SK-N-SH (cell line): ENCODE measurements at regions not wholly inside any gene's neighbourhood (a gene's known extent, or its start where the extent isn't known, plus 50 kb on each side); places are given as distances from the start of the nearest gene placed in this dataset.

ENCODE experiments used
- CTCF ChIA-PET: fragments of 300-600, 350-600 bp; formaldehyde crosslinking; extraction: SDS; loops from one replicate; lab custom pipeline; 2021; lab: Yijun Ruan, JAX
- POLR2A ChIA-PET: fragments of 350-600 bp; sonication (Branson Sonifier 250); formaldehyde crosslinking; extraction: SDS; loops from one replicate; lab custom pipeline; 2020; ENCODE audit warnings: antibody characterized with exemption, inconsistent platforms; lab: Yijun Ruan, JAX
- DNase-seq: peaks from one replicate; pipeline ENCODE4 v3.0.0; 2012
- H2AFZ ChIP-seq: fragments of 200-600 bp; sonication (generic); 2 replicates; pipeline ENCODE4 v1.8.1; 2016; ENCODE audit warnings: antibody characterized with exemption, mild to moderate bottlenecking, low read depth
- H3F3A ChIP-seq: fragments of 200-600 bp; sonication (generic); replicated peaks from 2 replicates; pipeline ENCODE3; 2016; ENCODE audit warnings: antibody characterized with exemption, mild to moderate bottlenecking; ENCODE audit not compliant: insufficient read depth
- H3K27ac ChIP-seq, 2 experiments: fragments of 200-500 bp in 1 of 2; fragments of 200-600 bp in 1 of 2; sonication (Bioruptor generic) in 1 of 2; sonication (generic), shearing (Covaris generic) in 1 of 2; 2 replicates each; pipeline versions ENCODE4 v1.5.1 to v1.6.1; 2014 to 2016; ENCODE audit warnings: low read depth in 2 of 2, inconsistent platforms in 1 of 2, low read length in 1 of 2, mild to moderate bottlenecking in 1 of 2, mixed read lengths in 1 of 2
- H3K27me3 ChIP-seq: fragments of 200-600 bp; sonication (generic), shearing (Covaris generic); 2 replicates; pipeline ENCODE4 v1.6.1; 2016; ENCODE audit warnings: mixed run types; ENCODE audit not compliant: insufficient read depth
- H3K36me3 ChIP-seq, 2 experiments: fragments of 200-500 bp in 1 of 2; fragments of 200-600 bp in 1 of 2; sonication (Bioruptor generic) in 1 of 2; sonication (generic) in 1 of 2; replicated peaks in 1 of 2; 2 replicates each; pipeline versions ENCODE3 to v1.5.1; 2014 to 2016; ENCODE audit warnings: low read length in 1 of 2, mild to moderate bottlenecking in 1 of 2; ENCODE audit not compliant: insufficient read depth in 2 of 2, control insufficient read depth in 1 of 2
- H3K4me1 ChIP-seq, 2 experiments: fragments of 200-500 bp in 1 of 2; fragments of 200-600 bp in 1 of 2; sonication (Bioruptor generic) in 1 of 2; sonication (generic), shearing (Covaris generic) in 1 of 2; 2 replicates each; pipeline versions ENCODE4 v1.5.1 to v1.6.1; 2014 to 2016; ENCODE audit warnings: low read depth in 1 of 2, low read length in 1 of 2, mixed run types in 1 of 2; ENCODE audit not compliant: insufficient read depth in 2 of 2, control insufficient read depth in 1 of 2
- H3K4me2 ChIP-seq: fragments of 200-600 bp; sonication (generic), shearing (Covaris generic); 2 replicates; pipeline ENCODE4 v1.6.1; 2017; ENCODE audit warnings: mixed run types
- H3K4me3 ChIP-seq, 2 experiments: fragments of 200-500 bp in 1 of 2; fragments of 200-600 bp in 1 of 2; sonication (Bioruptor generic) in 1 of 2; sonication (generic), shearing (Covaris generic) in 1 of 2; 2 replicates each; pipeline versions ENCODE4 v1.5.1 to v1.8.1; 2014 to 2016; ENCODE audit warnings: low read depth in 2 of 2, inconsistent platforms in 1 of 2, low read length in 1 of 2, mild to moderate bottlenecking in 1 of 2, mixed read lengths in 1 of 2, moderate library complexity in 1 of 2
- H3K79me2 ChIP-seq: fragments of 200-600 bp; sonication (generic); 2 replicates; pipeline ENCODE4 v1.8.1; 2017; ENCODE audit warnings: mild to moderate bottlenecking; ENCODE audit not compliant: insufficient read depth
- H3K9ac ChIP-seq: fragments of 200-600 bp; sonication (generic); 2 replicates; pipeline ENCODE4 v1.6.1; 2017; ENCODE audit warnings: mixed run types
- H3K9me2 ChIP-seq: fragments of 200-600 bp; sonication (generic); 2 replicates; pipeline ENCODE4 v1.6.1; 2017; ENCODE audit warnings: mixed run types
- H3K9me3 ChIP-seq: fragments of 200-600 bp; sonication (generic); 2 replicates; pipeline ENCODE4 v1.6.1; 2017; ENCODE audit warnings: mixed run types, mild to moderate bottlenecking, moderate library complexity
- H4K20me1 ChIP-seq: fragments of 200-600 bp; sonication (generic); 2 replicates; pipeline ENCODE4 v1.6.1; 2017; ENCODE audit warnings: mild to moderate bottlenecking, mixed run types; ENCODE audit not compliant: insufficient read depth
- CTCF ChIP-seq: fragments of 200-600 bp; sonication (generic); IDR thresholded peaks from 2 replicates; pipeline ENCODE4 v1.6.1; 2017; ENCODE audit warnings: antibody characterized with exemption, mild to moderate bottlenecking, moderate library complexity
- ELF1 ChIP-seq: IDR thresholded peaks from 2 replicates; pipeline ENCODE4 v1.4.0; 2012
- EZH2phosphoT487 ChIP-seq: fragments of 200-600 bp; sonication (generic); IDR thresholded peaks from 2 replicates; pipeline ENCODE4 v1.6.1; 2017; ENCODE audit warnings: low read depth, mixed run types, mild to moderate bottlenecking, antibody characterized with exemption, moderate library complexity, borderline replicate concordance
- FOXJ3 ChIP-seq: sonication (generic); formaldehyde crosslinking; IDR thresholded peaks from 2 replicates; pipeline ENCODE4 v1.5.1; 2020; ENCODE audit warnings: mild to moderate bottlenecking, missing genetic modification reagents
- FOXM1 ChIP-seq: IDR thresholded peaks from 2 replicates; pipeline ENCODE4 v1.4.0; 2012; ENCODE audit warnings: low read depth, mild to moderate bottlenecking
- MXI1 ChIP-seq: IDR thresholded peaks from 2 replicates; pipeline ENCODE4 v1.6.1; 2012; ENCODE audit warnings: mild to moderate bottlenecking, low read depth, low read length, improper control_type of control experiment
- POLR2AphosphoS5 ChIP-seq: IDR thresholded peaks from 2 replicates; pipeline ENCODE4 v1.6.1; 2012; ENCODE audit warnings: low read depth, low read length
- RAD21 ChIP-seq: IDR thresholded peaks from 2 replicates; pipeline ENCODE4 v1.6.1; 2012; ENCODE audit warnings: mild to moderate bottlenecking, low read length
- RCOR1 ChIP-seq: fragments of 150-350 bp; IDR thresholded peaks from 2 replicates; pipeline ENCODE4 v1.6.1; 2017; ENCODE audit warnings: antibody characterized with exemption, low read length
- RFX5 ChIP-seq: IDR thresholded peaks from 2 replicates; pipeline ENCODE4 v1.6.1; 2012; ENCODE audit warnings: mild to moderate bottlenecking, improper control_type of control experiment, low read length
- RXRA ChIP-seq: IDR thresholded peaks from 2 replicates; pipeline ENCODE4 v1.4.0; 2012; ENCODE audit warnings: low read depth, mild to moderate bottlenecking, borderline replicate concordance
- SIN3A ChIP-seq: IDR thresholded peaks from 2 replicates; pipeline ENCODE4 v1.6.1; 2012; ENCODE audit warnings: low read depth, mild to moderate bottlenecking, low read length, moderate library complexity, borderline replicate concordance
- TCF12 ChIP-seq: IDR thresholded peaks from 2 replicates; pipeline ENCODE4 v1.4.0; 2012
- TEAD4 ChIP-seq: IDR thresholded peaks from 2 replicates; pipeline ENCODE4 v1.4.0; 2012; ENCODE audit warnings: mild to moderate bottlenecking, borderline replicate concordance; ENCODE audit not compliant: insufficient read depth
- USF2 ChIP-seq: fragments of 150-350 bp; IDR thresholded peaks from 2 replicates; pipeline ENCODE4 v1.6.1; 2017; ENCODE audit warnings: antibody characterized with exemption, low read length, low read depth, borderline replicate concordance
- WGBS: methylation state at CpG from one replicate; pipeline ENCODE4 v1.1.6; 2017; ENCODE audit warnings: low lambda C conversion rate; 5-methylcytosine and 5-hydroxymethylcytosine counted together

- no peak overlapping the region for H3K4me2 ChIP-seq
- no peak overlapping the region for H3K9ac ChIP-seq
- H3K9me3 ChIP-seq, result no peaks in the 10 kb centered on the region
- H3K79me2 ChIP-seq, result no peaks in the 10 kb centered on the region
- H3K27ac ChIP-seq, result no peak overlapping the region
- H3K27me3 ChIP-seq, result no peaks in the 10 kb centered on the region
- ChIA-PET POLR2A (no interaction called here), CTCF (no interaction called here)
- no peaks in the 10 kb centered on the region for H3K9me2 ChIP-seq
- no peaks in the 10 kb centered on the region for H4K20me1 ChIP-seq
- no peak overlapping the region for H3K4me3 ChIP-seq
- no peak for DNase-seq
- H3K4me1 ChIP-seq, result peaks cover 0 to 10% of the 10 kb centered on the region in 2 experiments; a peak in 1 of 4 replicates
- 19% methylated on average over 1 of the region's 1 CpG for WGBS
- H2AFZ ChIP-seq, result no peak overlapping the region
- TF ChIP-seq FOXJ3 (CRISPR knock-in tag) (no peak), USF2 (no peak), EZH2phosphoT487 (no peak), RFX5 (no peak), TCF12 (no peak), MXI1 (no peak), SIN3A (no peak), RAD21 (no peak), FOXM1 (no peak)
- no peaks in the 10 kb centered on the region for H3F3A ChIP-seq
- no peaks in the 10 kb centered on the region for H3K36me3 ChIP-seq
Measured at GRCh38 chr18:24954341-24954740, 397.6 kb downstream of the ZNF521 start.

- Histone ChIP-seq H3K79me2 (no peaks in the 10 kb centered on the region), H4K20me1 (no peaks in the 10 kb centered on the region), H2AFZ (no peak overlapping the region), H3K9ac (no peak overlapping the region), H3K9me3 (no peaks in the 10 kb centered on the region), H3K9me2 (no peaks in the 10 kb centered on the region), H3K4me3 (no peak overlapping the region), H3K27me3 (no peaks in the 10 kb centered on the region), H3K4me2 (no peak overlapping the region), H3F3A (no peaks in the 10 kb centered on the region), H3K4me1 (peaks cover 0 to 10% of the 10 kb centered on the region in 2 experiments; a peak in 1 of 4 replicates), H3K36me3 (no peaks in the 10 kb centered on the region), H3K27ac (no peak overlapping the region)
- DNase-seq, result no peak
- ChIA-PET POLR2A (no interaction called here), CTCF (no interaction called here)
- TF ChIP-seq RXRA (no peak), POLR2AphosphoS5 (no peak), TEAD4 (no peak), ELF1 (no peak), EZH2phosphoT487 (no peak), USF2 (no peak), RCOR1 (no peak), CTCF (no peak)
- WGBS, result 39% methylated on average over 2 of the region's 2 CpGs
Measured at GRCh38 chr18:24958001-24958400, 394.0 kb downstream of the ZNF521 start.
